NCI-H774 (cell line): ENCODE measurements at regions not wholly inside any gene's neighbourhood (a gene's known extent, or its start where the extent isn't known, plus 50 kb on each side); places are given as distances from the start of the nearest gene placed in this dataset.
A peak's percentile ranks its signal among the peaks of the same experiment; 100 is the strongest.

Experiments
- DNase-seq: peaks from one replicate; lab custom pipeline; 2025; lab: John Stamatoyannopoulos, UW

DNA sequence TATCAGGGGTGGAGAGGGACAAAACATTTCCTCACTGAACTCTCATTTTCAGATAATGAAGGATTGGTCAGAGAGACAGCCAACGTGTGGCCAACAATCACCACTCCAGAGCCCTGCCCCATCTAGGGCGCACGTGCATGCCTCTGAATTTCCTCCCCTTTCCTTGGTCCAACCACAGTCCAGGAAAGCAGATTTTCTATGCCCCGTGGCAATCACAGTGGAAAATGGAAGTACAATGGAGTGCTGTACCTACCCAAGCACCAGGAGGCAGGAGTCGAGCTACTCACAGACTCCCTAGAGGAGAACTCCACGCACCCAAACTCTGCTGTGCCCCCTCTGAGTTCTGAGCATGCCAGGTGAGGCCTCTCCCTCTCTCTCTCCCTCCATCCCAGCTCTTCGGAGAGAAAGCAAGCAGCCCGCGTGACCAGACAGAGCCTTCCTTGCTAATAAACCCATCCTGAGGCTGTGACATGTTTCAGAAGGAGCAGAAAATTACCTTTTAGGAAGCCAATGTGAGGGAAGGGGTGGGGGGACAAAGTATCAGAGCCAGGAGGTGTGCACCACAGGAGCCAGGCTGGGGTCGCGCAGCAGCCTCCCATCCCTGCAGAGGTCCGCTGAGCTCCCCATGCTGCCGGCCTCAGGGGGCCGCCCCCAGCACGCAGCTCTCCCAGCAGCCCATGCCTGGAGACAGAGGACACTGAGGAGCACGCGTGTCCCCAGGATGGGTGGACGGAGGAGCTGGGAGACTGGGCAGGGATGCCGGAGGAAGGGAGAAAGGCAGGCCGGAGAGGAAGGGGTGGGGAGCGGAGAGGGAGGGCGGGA is 73.4 kb downstream of the PITPNM2 start:
- DNase-seq: no peak

DNA sequence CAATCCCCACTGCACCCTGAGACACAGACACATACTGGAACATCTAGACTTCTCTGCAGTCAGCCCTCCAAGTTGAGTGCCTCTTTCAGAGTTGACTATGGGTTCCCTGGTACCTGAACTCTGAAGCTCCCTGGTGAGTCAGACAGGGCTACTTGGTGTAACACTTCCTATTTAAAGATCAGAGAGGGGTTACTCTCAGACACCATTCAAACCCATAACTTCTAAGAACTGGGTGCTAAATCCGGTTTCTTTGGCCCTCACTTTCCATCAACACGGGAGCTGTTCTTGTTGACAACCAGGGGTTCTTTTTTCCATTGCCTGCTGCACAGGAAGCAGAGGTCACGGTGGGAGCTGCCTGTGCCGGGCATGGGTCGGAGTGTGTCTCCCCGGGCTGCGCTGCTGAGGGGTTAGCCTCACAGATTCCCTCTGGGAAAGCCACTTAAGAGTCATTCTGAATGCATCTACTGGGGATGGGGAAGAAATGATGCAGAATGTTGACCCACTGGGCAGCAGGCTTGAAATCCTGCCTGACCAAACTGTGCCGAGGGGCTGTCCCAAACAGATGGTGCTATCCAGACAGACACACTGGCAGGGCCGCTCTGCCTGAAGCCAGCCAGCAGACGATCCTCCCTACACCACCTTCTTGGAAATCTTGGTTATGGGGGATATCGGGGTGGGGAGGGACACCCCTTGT is 74.1 kb downstream of the PITPNM2 start:
- no peak for DNase-seq

DNA sequence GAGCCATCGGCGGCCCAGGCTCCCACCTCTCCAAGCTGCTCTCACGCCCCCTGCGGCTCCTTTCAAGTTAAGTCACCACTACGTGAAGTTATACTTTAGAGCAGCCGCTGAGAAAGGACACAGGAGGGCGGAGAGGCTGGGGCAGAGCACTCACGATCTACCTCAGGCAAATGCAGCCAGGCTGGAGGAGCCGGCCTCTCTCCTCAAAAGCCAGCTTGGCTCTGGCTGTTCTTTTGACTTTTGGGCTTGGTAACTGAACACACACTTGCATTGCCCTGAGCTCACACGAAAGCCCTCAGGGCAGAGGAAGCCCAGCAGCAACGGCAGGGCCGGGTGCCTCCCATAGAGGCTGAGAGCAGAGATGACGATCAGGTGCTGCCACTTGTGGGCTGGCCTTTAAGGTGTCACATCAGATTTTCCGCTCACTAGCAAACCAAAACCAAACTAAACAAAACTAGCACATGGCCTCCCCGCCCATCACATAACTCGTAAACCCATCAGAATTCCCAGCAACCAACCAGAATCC is 75.2 kb downstream of the PITPNM2 start:
- DNase-seq: no peak

DNA sequence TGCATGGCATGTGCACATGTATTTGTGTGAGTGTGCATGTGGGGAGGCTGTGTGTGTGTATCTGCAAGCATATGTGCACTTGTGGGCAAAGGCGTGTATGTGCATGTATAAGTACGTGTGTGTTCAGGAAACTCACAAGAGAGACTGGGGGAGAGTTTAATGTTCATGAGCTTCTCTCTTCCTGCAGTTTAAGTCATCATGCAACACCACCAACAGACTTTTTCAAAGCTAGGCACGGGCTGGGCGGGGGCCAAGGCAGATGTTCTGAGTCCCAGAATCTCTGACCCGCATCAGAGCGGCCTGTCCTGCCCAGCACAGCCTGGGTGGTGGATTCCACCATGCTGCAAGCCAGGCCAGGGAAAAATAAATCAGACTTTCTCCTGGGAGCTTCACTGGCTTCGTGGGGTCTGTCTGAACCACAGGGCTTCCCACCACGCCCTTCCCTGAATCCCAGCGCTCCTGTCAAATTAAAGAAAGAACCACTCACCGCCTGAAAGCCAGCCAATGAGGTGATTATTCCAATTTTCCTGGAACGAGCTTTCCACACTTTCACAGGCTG is 75.7 kb downstream of the PITPNM2 start:
- no peak for DNase-seq

DNA sequence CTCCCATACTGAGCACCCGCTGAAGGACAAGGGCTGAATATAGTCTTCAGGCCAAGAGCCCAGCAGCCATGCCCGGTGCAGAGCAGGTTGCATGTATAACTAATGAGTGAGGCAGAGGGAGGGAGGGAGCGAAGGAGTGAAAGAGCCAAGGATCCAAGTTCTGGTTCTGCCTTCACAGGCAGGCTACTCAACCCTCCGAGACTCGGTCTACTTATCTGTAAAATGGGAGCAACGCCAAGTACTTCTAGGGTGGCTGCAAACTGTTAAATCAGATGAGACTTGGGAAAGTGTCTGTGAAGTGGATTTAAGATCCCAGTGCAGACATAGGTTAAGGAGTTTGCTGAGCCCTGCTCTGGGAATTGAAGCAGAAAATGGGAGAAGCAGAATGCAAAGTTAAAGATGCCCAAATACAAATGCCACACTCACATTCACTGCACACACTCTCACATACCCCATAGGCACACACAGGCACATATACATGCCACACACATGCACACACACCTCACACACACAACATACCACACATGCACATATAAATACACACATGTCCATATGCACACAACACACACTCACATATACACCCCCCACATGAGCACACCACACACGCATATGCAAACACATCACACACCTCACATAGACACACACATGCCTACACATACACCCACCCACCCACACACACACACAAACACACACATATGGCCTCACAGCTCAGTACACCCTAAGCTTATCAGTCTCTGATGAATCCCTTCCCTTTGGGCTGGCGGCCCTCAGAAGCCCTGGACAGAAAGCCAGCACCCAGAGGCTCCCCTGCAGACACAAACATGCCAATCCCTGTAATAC is 76.7 kb downstream of the PITPNM2 start:
- DNase-seq: no peak

DNA sequence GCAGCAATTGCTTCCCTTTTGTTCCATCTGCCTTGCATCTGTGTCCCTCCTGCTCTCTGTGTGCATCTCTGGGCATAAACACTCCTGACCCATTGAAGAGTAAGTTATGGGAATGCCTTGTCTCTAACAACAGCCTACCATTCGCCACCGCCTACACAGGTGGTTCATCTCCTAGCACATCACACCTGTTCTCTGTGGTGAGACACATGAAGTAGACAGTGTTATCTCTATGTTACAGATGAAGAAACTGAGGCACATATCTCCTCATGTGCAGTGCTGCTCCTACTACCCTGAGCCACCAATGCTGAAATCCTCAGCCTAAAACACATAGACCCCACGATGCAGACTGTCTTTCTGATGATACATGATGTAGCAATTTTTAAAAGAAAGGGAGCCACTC is 77.6 kb downstream of the PITPNM2 start:
- DNase-seq: no peak

DNA sequence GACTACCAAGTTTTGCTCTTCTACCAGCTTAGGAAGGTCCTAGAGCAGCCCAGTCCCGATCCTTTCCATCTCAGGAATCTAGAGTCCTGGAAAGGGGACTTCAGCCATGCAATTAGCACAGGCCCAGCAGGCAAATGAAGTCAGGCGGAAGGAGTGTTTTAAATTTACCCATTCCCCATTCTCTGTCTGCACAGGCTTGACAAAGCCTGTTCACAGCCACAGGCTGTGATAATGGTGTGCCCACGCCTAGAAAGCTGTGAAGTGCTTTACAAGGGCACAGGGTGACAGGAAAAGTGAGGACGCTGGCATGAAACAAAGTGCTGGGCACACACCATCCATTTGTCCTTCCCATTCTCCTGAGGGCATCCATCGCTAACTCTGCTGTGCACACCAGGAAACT is 79.0 kb downstream of the PITPNM2 start:
- DNase-seq: no peak

DNA sequence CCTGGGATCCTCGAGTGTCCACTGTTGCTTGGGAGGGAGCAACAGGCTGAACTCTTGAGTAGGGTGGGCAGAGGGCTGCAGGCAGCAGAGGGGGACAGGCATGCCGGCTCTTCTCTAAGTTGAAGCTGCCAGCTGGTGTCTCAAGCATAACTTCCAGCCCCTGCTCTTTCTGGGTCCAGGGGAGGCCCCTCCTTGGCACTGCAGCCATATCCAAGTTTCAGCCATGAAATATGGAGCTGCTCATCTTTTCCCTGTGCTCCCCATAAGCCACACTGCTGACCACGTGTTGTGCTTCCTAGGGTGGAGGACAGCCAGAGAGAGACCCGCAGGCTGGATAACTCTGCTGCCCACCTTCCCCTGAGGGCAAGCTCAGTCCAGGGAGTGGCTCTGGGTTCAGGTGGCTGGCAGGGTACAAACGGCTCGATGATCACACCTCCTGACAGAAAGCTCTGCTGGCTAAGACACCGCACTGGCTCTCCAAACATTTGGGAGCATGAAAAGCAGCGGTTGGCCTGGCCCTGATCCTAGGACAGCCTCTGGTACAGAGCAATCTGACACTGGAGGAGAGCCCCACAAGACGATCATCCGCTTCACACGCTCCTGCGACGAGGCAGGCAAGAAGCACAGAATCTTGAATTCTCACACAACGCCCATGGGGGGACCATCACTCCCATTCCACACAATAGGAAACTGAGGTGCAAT is 79.6 kb downstream of the PITPNM2 start:
- no peak for DNase-seq

DNA sequence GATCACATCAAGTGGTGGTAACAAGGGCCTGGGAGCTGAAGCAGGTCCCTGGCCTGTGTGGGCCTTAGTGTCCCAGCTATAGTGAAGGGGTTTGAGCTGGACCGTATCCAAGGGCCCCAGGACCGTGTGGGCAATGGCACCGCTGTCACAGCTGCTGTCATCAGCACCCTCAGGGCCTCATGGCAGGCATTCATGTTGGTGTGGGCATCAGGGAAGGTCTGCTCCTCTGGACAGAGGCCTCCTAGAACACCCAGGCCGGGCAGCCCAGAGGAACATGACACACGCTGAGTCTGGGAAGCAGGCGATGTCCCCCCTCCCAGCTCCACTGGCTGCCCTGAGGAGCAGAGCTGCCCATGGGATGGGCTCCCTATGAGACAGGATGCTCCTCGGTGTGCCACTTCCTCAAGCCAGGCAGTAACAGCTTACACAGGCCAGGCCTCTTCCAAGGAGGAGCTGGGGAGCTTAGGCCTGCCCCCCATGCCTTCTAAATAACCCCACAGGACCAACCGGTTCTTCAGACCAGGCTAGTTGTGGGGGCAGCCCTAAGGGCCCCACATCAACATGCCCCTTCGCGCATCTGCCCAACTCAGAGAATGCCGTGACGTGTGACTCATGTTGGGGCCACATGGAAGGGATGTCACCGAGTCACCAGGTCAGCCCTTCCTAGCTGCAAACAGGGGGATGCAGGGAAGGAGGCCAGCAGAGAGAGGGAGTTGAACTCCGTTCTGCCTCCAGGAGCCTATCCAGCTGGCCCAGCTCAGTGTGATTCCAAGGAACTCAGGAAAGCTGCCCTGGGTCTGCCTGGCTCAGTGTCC is 80.4 kb downstream of the PITPNM2 start:
- DNase-seq: no peak

DNA sequence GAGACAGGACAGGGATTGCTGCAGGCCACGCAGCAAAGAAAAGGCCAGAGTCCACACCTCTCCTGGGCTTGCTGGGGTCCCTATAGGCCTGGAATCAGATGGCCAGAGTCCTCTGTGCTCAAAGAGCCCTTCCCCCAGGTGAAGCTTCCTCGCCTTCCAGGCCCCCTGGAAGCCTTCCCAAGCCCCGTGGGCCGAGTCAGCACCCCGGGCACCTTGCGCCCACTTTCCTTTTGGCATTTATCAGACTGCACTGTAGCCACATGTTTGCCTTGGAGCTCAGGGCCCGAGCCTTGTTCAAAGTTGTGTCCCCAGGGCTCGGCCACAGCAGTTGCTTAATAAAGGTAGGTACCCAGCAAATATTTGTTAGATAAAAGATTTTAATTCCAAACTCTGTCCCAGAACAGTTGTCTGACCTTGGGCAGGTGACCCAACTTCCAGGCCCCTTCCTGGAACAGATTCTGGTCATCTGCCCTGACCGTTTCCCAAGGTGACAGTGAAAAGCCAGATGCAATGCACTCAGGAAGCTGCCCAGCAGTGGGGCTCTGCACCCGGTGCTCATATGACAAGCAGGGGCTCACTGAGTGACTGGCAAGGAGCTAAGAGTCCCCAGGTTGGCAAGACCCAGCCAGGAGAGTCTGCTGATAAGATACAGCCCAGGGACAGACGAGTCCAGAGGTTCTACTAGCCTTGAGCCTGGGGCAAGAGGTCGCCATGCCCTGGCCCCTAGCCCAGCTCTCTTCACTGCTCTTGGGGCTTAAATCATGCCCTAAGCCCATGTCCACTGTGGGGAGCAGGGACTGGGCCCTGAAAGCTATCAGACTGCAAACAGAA is 81.2 kb downstream of the PITPNM2 start:
- no peak for DNase-seq

DNA sequence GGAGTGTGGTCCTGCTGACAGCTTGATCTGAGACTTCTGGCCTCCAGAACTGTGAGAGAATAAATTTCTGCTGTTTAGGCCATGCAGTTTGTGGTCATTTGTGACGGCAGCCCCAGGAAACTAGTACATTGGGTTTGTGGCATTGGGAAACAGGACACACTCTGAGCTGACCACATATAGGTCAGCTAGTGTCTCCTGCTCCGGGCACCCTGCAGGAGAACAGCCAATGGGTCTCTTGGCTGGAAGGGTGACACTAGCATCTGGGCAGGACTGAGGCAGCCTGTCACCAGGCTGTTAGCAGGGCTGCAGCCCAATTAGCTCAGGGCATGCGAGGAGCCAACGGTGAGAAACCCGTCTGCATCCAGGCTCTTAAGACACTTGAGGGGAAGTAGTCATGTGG is 83.2 kb downstream of the PITPNM2 start:
- no peak for DNase-seq

DNA sequence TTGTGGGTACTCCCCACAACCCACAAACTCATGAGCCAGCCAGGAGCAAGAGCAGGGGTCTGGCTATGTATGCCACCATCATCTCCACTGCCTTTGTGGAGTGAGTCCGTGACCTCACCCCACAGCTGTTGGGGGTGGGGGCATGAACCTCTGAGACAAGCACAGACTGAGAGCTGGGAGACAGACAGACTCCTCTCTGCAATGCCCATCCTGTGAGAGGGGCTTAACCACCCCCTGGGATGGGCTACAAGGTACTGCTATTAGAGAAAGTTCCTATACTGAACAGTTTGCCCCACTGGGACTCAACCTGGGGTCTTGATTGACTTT is 84.5 kb downstream of the PITPNM2 start:
- DNase-seq: no peak

DNA sequence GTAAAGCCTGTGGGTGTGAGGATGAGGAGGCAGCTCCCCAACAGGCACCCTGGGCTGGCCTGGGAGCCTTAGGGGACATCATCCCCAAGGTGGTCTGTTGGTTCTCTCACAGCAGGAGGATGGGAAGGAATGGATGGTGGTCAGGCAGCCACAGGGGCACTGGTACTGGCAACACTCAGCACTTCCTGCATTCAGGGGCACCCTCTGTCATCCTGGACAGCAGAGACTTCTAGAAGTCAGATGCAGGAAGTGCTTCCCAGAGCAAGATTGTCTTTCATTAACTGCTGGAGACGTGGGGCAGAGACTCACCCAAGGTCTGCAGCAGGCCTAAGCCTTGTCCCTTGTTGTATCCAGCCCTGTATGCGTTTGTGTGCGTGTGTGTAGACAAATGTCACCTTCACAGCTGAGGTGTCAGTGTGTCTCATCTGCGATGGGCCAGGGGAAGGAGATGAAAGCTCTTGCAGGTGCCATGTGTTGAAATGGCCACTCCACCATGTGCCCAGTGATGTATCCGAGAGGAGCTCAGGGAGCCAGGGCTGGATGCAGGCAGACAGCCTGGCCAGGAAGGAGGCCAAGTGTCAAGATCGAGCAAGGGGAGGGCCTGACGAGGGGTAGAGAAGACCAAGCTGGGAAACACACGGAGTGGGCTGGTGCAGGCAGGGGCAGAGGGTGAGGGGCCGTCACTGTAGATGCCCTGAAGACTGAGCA is 85.1 kb downstream of the PITPNM2 start:
- DNase-seq: no peak

DNA sequence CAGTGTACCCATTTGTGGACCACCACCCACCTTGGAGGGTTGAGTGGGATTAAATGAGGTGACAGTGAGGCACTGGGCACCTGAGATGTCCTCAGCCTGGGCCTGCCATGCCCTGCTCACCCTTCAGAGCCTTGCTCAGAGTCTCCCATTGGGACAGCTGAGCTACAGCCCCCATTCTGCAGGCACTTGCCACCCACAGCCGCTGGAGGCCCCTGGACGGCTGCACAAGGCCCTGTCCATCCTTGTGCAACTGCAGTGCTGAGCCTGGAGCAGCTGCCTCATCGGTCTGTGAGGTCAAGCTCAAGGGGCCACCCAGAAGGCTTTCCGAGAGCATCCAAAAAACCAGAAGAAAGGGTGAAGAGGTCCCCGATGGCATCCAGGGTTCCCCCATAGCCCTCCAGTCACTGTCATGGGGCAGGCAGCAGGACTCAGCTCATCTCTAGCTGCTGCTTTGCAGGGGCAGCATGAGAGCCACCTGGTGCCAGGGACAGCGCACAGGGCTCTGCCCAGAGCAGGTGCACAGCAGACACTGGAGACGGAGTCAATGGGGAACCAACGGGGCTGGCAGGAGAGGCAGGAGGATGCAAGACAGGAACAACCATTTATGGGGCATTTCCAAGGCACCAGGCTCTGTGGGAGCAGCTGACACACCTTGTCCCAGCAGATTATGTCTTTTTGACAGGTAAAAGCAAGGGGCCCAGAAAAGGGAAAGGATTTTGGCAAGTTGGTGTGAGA is 84.6 kb downstream of the ARL6IP4 start:
- peak; percentile 75 for DNase-seq

DNA sequence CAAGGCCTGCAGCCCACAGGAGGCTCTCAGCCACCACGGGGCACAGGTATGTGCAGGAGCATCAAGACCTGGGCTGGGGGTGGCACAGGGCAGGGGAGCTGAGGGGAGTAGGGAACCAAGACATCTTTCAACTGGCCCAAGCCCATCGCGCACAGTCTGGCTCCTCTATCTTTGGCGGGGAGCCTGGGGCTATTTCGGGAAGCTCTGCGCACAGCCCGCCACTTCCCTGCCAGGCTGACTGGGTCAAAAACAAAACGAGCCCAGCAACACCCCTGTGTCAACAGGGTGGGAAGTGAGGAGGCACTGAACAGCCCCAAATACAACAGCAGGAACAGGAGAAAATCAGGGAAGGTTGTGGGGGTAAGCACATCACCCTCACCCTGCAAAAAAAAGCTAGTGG is 83.9 kb downstream of the ARL6IP4 start:
- DNase-seq: no peak

DNA sequence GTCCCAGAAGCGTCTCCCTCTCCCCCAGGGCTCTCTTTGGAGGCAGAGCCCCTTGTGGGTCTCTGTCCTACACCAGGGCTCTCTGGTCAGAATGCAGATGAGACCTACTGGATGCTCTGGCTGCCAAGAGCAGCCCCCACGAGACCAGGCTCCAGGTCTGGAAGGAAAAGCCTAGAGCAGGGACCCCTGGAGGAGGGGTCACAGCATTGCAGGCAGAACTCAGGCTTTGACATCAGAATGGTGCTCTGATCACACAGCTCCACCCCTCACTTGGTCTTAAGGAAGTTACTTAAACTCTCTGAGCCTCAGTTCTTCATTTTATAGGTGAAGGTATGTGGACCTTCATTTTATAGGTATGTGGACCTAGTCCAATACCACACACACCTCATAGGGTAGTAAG is 83.1 kb downstream of the ARL6IP4 start:
- DNase-seq: no peak

DNA sequence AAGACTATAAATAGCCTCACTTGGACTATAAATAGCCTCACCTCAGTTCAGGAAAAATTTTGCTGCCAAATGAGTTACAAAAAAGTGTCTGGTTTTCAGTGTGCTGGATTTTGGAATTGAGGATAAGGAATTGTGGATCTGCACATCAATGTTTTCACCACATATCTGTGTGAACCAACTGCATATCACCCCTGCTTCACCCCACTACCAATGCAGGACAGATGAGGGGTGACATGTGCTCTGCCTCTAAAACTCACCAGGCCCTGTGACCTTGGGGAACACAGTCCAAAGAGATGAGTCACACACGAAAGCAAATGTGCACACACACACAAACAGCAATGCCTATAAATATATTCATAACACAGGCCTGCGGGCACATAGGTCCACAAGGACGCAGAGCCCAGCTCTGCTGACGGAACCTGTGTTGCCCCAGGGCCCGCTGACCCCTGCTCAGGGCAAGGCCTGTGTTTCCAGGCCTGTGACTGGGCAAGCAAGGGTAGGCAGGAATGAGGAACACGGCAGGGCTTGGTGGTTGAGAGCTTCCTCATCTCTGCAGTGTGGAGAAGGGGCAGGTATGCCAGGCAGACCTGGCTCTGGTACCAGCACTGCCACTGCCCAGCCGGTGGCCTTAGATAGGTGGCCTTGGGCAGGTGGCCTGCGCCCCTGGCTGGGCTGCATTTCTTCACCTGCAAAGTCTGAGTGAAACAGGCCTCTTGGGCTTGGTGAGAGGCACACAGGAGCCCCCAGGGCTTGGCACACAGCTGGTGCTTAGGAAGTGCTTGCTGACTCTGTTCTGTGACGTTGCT is 82.4 kb downstream of the ARL6IP4 start:
- DNase-seq: no peak
